ENCODE measurements at regions not wholly inside any gene's neighbourhood (a gene's known extent, or its start where the extent isn't known, plus 50 kb on each side); places are given as distances from the start of the nearest gene placed in this dataset.

DNA sequence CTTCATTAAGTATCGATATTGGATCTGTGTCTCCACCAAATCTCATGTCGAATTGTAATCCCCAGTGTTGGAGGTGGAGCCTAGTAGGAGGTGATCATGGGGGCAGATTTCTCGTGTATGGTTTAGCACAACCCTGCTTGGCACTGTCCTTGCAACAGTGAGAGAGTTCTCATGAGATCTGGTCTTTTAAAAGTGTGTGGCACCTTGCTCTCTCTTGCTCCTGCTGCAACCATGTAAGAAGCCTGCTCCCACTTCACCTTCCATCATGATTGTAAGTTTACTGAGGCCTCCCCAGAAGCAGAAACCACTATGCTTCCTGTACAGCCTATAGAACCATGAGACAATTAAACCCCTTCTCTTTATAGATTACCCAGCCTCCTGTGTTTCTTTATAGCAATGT, 424.4 kb downstream of the NPHP4 start:
- no peak for DNase-seq (ENCODE audit: low read depth, low spot score)
- H3K27ac ChIP-seq (ENCODE audit: control insufficient read depth, insufficient read depth) = no peak overlapping the region

DNA sequence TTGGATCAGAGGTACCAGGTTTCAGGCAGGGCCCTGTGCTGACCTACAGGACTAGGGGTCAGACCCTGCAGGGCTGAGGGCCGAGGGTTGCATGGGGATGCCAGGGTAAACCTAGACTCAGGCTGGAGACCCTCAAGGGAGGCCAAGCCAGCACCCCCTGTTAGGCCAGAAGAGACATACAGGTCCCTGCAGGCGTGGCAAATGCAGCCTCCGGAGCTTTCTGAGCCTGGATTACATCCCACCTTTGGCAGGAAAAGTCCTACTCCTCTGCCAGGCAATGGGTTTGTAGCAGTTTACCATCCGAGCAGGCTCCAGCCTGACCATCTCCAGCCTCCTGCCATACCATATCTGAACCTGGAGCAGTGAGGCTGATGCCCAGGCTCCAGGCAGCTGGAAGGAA, 425.3 kb downstream of the NPHP4 start:
- Histone ChIP-seq H3K36me3 (ENCODE audit: control insufficient read depth in 2 of 2, insufficient read depth in 2 of 2, low read length in 1 of 2) (no peaks in the 10 kb centered on the region), H2AFZ (ENCODE audit: control insufficient read depth, low read depth, low read length) (no peak overlapping the region), H3K4me3 (no peak overlapping the region), H3K9ac (ENCODE audit: control insufficient read depth, insufficient read depth, low read length) (no peak overlapping the region), H4K20me1 (ENCODE audit: control insufficient read depth, insufficient read depth) (no peaks in the 10 kb centered on the region), H3K79me2 (ENCODE audit: control insufficient read depth, insufficient read depth, low read length) (no peaks in the 10 kb centered on the region), H3K4me1 (ENCODE audit: control insufficient read depth, insufficient read depth, low read length) (no peaks in the 10 kb centered on the region), H3K27me3 (replicated peaks in 1 of 2; ENCODE audit: control insufficient read depth in 2 of 2, insufficient read depth in 2 of 2, low read length in 1 of 2) (no peaks in the 10 kb centered on the region), H3K9me3 (replicated peaks; ENCODE audit: control insufficient read depth, insufficient read depth, low read length) (no peaks in the 10 kb centered on the region; the same call in 2 of the 3 replicates), H3K27ac (ENCODE audit: control insufficient read depth, insufficient read depth) (no peak overlapping the region), H3K4me2 (ENCODE audit: control insufficient read depth, insufficient read depth) (no peak overlapping the region)
- DNase-seq (ENCODE audit: low read depth, low spot score) (no peak), ATAC-seq (no peak), FAIRE-seq (no peak)
- intact Hi-C loops (cut with micrococcal nuclease; ENCODE audit: unreplicated experiment) = no loop called here
- RAD21 ChIA-PET (ENCODE audit: unreplicated experiment) = no interaction called here
- 18% methylated on average over 4 of the region's 4 CpGs for WGBS (ENCODE audit: insufficient coverage, insufficient replicate concordance, low lambda C conversion rate, missing lambda C conversion rate)
- no TSS peak for BruUV-seq (replicated peaks)
- POLR2A ChIA-PET = no interaction called here
- SMC1A ChIA-PET (ENCODE audit: uncharacterized antibody, unreplicated experiment) = no interaction called here
- in situ Hi-C loops (cut with MboI) = no loop called here
- CTCF ChIA-PET = interaction anchor here (1.0 kb wide), 1 partner anchor 52 kb away, joined by 3 read pairs; no protein-coding TSS in a partner anchor
- TF ChIP-seq, protein P1, sequence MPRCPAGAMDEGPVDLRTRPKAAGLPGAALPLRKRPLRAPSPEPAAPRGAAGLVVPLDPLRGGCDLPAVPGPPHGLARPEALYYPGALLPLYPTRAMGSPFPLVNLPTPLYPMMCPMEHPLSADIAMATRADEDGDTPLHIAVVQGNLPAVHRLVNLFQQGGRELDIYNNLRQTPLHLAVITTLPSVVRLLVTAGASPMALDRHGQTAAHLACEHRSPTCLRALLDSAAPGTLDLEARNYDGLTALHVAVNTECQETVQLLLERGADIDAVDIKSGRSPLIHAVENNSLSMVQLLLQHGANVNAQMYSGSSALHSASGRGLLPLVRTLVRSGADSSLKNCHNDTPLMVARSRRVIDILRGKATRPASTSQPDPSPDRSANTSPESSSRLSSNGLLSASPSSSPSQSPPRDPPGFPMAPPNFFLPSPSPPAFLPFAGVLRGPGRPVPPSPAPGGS (IDR thresholded peaks at IDR 0.05; ENCODE audit: borderline replicate concordance, insufficient read depth, low read depth, low read length, poor library complexity, severe bottlenecking) = no peak
- no peak for TF ChIP-seq SPI1 (IDR thresholded peaks at IDR 0.05; ENCODE audit: borderline replicate concordance, insufficient read depth, low read depth, low read length)
- TF ChIP-seq, protein P2, sequence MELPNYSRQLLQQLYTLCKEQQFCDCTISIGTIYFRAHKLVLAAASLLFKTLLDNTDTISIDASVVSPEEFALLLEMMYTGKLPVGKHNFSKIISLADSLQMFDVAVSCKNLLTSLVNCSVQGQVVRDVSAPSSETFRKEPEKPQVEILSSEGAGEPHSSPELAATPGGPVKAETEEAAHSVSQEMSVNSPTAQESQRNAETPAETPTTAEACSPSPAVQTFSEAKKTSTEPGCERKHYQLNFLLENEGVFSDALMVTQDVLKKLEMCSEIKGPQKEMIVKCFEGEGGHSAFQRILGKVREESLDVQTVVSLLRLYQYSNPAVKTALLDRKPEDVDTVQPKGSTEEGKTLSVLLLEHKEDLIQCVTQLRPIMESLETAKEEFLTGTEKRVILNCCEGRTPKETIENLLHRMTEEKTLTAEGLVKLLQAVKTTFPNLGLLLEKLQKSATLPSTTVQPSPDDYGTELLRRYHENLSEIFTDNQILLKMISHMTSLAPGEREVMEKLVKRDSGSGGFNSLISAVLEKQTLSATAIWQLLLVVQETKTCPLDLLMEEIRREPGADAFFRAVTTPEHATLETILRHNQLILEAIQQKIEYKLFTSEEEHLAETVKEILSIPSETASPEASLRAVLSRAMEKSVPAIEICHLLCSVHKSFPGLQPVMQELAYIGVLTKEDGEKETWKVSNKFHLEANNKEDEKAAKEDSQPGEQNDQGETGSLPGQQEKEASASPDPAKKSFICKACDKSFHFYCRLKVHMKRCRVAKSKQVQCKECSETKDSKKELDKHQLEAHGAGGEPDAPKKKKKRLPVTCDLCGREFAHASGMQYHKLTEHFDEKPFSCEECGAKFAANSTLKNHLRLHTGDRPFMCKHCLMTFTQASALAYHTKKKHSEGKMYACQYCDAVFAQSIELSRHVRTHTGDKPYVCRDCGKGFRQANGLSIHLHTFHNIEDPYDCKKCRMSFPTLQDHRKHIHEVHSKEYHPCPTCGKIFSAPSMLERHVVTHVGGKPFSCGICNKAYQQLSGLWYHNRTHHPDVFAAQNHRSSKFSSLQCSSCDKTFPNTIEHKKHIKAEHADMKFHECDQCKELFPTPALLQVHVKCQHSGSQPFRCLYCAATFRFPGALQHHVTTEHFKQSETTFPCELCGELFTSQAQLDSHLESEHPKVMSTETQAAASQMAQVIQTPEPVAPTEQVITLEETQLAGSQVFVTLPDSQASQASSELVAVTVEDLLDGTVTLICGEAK (IDR thresholded peaks at IDR 0.05; ENCODE audit: borderline replicate concordance) = no peak
- TF ChIP-seq HCFC1 (IDR thresholded peaks at IDR 0.05; ENCODE audit: low read length) = no peak
- TF ChIP-seq, protein P3, sequence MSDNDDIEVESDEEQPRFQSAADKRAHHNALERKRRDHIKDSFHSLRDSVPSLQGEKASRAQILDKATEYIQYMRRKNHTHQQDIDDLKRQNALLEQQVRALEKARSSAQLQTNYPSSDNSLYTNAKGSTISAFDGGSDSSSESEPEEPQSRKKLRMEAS (IDR thresholded peaks at IDR 0.05; ENCODE audit: low read depth, low read length) = no peak
- TF ChIP-seq, protein P4, sequence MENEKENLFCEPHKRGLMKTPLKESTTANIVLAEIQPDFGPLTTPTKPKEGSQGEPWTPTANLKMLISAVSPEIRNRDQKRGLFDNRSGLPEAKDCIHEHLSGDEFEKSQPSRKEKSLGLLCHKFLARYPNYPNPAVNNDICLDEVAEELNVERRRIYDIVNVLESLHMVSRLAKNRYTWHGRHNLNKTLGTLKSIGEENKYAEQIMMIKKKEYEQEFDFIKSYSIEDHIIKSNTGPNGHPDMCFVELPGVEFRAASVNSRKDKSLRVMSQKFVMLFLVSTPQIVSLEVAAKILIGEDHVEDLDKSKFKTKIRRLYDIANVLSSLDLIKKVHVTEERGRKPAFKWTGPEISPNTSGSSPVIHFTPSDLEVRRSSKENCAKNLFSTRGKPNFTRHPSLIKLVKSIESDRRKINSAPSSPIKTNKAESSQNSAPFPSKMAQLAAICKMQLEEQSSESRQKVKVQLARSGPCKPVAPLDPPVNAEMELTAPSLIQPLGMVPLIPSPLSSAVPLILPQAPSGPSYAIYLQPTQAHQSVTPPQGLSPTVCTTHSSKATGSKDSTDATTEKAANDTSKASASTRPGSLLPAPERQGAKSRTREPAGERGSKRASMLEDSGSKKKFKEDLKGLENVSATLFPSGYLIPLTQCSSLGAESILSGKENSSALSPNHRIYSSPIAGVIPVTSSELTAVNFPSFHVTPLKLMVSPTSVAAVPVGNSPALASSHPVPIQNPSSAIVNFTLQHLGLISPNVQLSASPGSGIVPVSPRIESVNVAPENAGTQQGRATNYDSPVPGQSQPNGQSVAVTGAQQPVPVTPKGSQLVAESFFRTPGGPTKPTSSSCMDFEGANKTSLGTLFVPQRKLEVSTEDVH (IDR thresholded peaks at IDR 0.05; ENCODE audit: low read depth, partially characterized antibody) = no peak

More for the DNA sequence above, 424.4 kb downstream of the NPHP4 start:
- no peak overlapping the region for H2AFZ ChIP-seq (ENCODE audit: control insufficient read depth, low read depth, low read length)
- 0% methylated on average over 3 of the region's 3 CpGs for WGBS (ENCODE audit: insufficient coverage, insufficient replicate concordance, low lambda C conversion rate, missing lambda C conversion rate)
- H3K9ac ChIP-seq (ENCODE audit: control insufficient read depth, insufficient read depth, low read length) = no peak overlapping the region
- no peaks in the 10 kb centered on the region for H3K4me1 ChIP-seq (ENCODE audit: control insufficient read depth, insufficient read depth, low read length)
- no peak for TF ChIP-seq DPF2 (IDR thresholded peaks at IDR 0.05)
- TF ChIP-seq IRF4 (IDR thresholded peaks at IDR 0.05; ENCODE audit: low read depth, low read length) = no peak
- no peak for TF ChIP-seq RELA (IDR thresholded peaks at IDR 0.05; ENCODE audit: borderline replicate concordance, partially characterized antibody)
- no peak for TF ChIP-seq BACH1 (IDR thresholded peaks at IDR 0.05; ENCODE audit: borderline replicate concordance)
- TF ChIP-seq ZZZ3 (IDR thresholded peaks at IDR 0.05; ENCODE audit: control insufficient read depth, insufficient read length, low read depth) = no peak
- TF ChIP-seq SREBF1 (IDR thresholded peaks at IDR 0.05; ENCODE audit: low read length) = no peak
- H3K4me2 ChIP-seq (ENCODE audit: control insufficient read depth, insufficient read depth) = no peak overlapping the region
- H3K27me3 ChIP-seq (replicated peaks in 1 of 2; ENCODE audit: control insufficient read depth in 2 of 2, insufficient read depth in 2 of 2, low read length in 1 of 2) = no peaks in the 10 kb centered on the region
- ChIA-PET SMC1A (ENCODE audit: uncharacterized antibody, unreplicated experiment) (no interaction called here), POLR2A (no interaction called here), RAD21 (ENCODE audit: unreplicated experiment) (no interaction called here), CTCF (no interaction called here)
- ATAC-seq (no peak), FAIRE-seq (no peak)
- no peaks in the 10 kb centered on the region for H4K20me1 ChIP-seq (ENCODE audit: control insufficient read depth, insufficient read depth)
- intact Hi-C loops (cut with micrococcal nuclease; ENCODE audit: unreplicated experiment) = no loop called here
- no peak overlapping the region for H3K4me3 ChIP-seq
- H3K36me3 ChIP-seq (ENCODE audit: control insufficient read depth in 2 of 2, insufficient read depth in 2 of 2, low read length in 1 of 2) = no peaks in the 10 kb centered on the region
- in situ Hi-C loops (cut with MboI) = no loop called here
- BruUV-seq (replicated peaks) = no TSS peak
- no peaks in the 10 kb centered on the region; the same call in 2 of the 3 replicates for H3K9me3 ChIP-seq (replicated peaks; ENCODE audit: control insufficient read depth, insufficient read depth, low read length)
- no peaks in the 10 kb centered on the region for H3K79me2 ChIP-seq (ENCODE audit: control insufficient read depth, insufficient read depth, low read length)
